ENCODE measurements at regions not wholly inside any gene's neighbourhood (a gene's known extent, or its start where the extent isn't known, plus 50 kb on each side); places are given as distances from the start of the nearest gene placed in this dataset.
A peak's percentile ranks its signal among the peaks of the same experiment; 100 is the strongest.

DNA sequence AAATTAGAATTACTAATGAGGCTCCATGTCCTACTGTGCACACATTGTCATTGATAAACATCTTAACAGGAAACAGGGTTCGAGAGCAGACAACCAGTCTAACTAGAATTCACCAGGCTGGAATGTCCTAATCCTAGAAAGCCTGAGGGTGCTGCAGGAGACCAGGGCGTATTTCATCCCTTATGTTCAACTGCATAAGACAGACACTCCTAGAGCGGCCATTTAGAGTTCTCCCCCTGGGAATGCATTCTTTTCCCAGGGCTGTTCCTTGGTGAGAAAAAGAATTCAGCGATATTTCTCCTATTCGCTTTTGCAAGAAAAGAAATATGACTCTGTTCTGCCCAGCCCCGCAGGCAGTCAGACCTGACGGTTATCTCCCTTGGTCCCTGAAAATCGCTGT, 486.0 kb downstream of the REEP3 start:
- no peaks in the 10 kb centered on the region for H3K36me3 Mint-ChIP-seq (ENCODE audit: low read depth)
- no peak for DNase-seq (ENCODE audit: low spot score)
- H3K4me3 Mint-ChIP-seq = no peak overlapping the region
- no peaks in the 10 kb centered on the region for H3K4me1 Mint-ChIP-seq (ENCODE audit: low read depth)
- peaks cover 11% of the 10 kb centered on the region for H3K9me3 Mint-ChIP-seq
- H3K27me3 Mint-ChIP-seq (ENCODE audit: low read depth) = no peaks in the 10 kb centered on the region
- no peak overlapping the region for H3K27ac Mint-ChIP-seq

- Mint-ChIP-seq H3K4me3 (no peak overlapping the region), H3K27ac (no peak overlapping the region), H3K36me3 (ENCODE audit: low read depth) (no peaks in the 10 kb centered on the region), H3K9me3 (peaks cover 11% of the 10 kb centered on the region), H3K27me3 (ENCODE audit: low read depth) (no peaks in the 10 kb centered on the region), H3K4me1 (ENCODE audit: low read depth) (no peaks in the 10 kb centered on the region)
- DNase-seq (ENCODE audit: low spot score) = no peak
These were observed 489.5 kb downstream of the REEP3 start for GRCh38 chr10:64010711-64011110.

- H3K27ac Mint-ChIP-seq = no peak overlapping the region
- no peaks in the 10 kb centered on the region for H3K4me1 Mint-ChIP-seq (ENCODE audit: low read depth)
- no peaks in the 10 kb centered on the region for H3K36me3 Mint-ChIP-seq (ENCODE audit: low read depth)
- no peaks in the 10 kb centered on the region for H3K9me3 Mint-ChIP-seq
- no peak for DNase-seq (ENCODE audit: low spot score)
- H3K4me3 Mint-ChIP-seq = no peak overlapping the region
- H3K27me3 Mint-ChIP-seq (ENCODE audit: low read depth) = no peaks in the 10 kb centered on the region
These were observed 490.9 kb downstream of the REEP3 start for GRCh38 chr10:64011912-64012714.

DNA sequence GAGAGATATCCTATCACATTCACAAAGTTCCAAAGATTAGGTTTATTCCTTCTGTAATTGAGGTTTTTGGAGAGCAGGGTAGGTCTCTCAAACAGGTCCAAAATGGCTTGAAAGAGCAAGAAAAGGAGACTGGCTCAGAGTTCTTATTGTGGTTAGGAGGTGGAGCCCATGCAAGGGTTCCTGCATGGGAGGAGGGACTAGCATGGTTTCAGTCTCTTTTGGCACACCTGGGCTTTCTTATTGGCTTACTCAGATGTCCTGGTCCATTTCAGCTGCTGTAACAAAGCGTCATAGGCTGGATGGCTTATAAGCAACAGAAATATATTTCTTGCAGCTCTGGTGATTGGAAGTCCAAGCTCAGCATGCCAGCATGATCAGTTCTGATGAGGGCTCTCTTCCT, 493.1 kb downstream of the REEP3 start:
- Mint-ChIP-seq H3K36me3 (ENCODE audit: low read depth) (no peaks in the 10 kb centered on the region), H3K27ac (no peak overlapping the region), H3K9me3 (no peaks in the 10 kb centered on the region), H3K27me3 (ENCODE audit: low read depth) (no peaks in the 10 kb centered on the region), H3K4me1 (ENCODE audit: low read depth) (no peaks in the 10 kb centered on the region), H3K4me3 (no peak overlapping the region)
- DNase-seq (ENCODE audit: low spot score) = no peak

DNA sequence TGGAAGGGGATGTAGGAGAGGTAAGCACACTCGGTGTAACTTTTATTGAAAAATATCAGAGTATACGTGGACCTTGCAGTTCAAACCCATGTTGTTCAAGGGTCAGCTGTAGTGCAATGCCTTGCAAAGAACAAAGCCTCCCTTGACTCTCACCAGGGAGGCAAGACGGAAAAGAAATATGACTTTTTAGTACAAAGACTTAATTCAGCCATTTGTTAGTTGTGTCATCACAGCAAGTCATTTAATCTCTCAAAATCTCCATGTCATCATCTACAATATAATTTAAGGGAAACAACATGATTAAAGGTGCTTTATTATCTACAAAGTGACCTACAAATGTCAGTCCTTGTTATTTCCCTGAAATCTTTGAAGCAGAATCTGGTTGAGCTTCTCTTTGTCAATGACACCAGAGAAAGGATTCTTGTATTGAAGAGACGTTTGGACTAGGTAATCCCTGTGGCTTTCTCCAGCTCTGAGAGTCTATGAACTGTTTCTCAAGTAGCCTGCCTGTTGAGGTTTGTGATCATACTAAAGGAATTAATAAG, 502.8 kb downstream of the REEP3 start:
- no peak overlapping the region for H3K27ac Mint-ChIP-seq
- H3K36me3 Mint-ChIP-seq (ENCODE audit: low read depth) = no peaks in the 10 kb centered on the region
- H3K4me1 Mint-ChIP-seq (ENCODE audit: low read depth) = no peaks in the 10 kb centered on the region
- no peak for DNase-seq (ENCODE audit: low spot score)
- H3K4me3 Mint-ChIP-seq = no peak overlapping the region
- no peaks in the 10 kb centered on the region for H3K9me3 Mint-ChIP-seq
- no peaks in the 10 kb centered on the region for H3K27me3 Mint-ChIP-seq (ENCODE audit: low read depth)

- Mint-ChIP-seq H3K9me3 (no peaks in the 10 kb centered on the region), H3K4me1 (ENCODE audit: low read depth) (no peaks in the 10 kb centered on the region), H3K4me3 (no peak overlapping the region), H3K36me3 (ENCODE audit: low read depth) (no peaks in the 10 kb centered on the region), H3K27ac (no peak overlapping the region), H3K27me3 (ENCODE audit: low read depth) (no peaks in the 10 kb centered on the region)
- no peak for DNase-seq (ENCODE audit: low spot score)
These were observed 512.5 kb downstream of the REEP3 start for GRCh38 chr10:64033711-64034110.

DNA sequence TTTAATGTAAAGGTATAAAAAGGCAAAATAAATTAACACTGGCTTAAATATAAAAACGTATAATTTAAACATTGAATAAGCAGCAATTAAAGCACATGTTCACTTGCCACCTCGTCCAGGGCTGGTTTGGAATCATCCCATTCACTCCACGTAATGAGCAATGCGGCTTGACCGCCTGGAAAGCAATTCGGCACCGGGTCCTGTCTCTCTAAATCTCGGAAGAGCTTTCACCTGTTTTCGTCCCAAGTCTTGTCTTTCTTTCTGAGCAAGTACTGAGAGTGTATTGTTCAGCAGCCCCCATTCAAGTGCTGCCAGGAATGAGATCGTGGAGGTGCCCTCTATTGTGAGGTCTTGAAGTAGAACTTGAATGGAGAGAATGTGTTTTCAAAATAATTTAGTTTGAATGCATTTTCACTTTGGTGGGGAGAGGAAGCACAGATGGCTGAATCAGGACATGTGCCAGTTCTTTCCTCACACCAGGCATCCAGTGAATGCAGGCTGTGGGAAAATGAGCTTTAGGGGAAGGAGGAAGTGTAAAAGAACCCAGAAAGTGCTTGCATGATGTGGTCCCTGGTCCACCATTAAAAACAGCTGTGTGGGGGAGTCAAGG, 515.2 kb downstream of the REEP3 start:
- H3K9me3 Mint-ChIP-seq = no peaks in the 10 kb centered on the region
- DNase-seq (ENCODE audit: low spot score) = no peak
- H3K27ac Mint-ChIP-seq = no peak overlapping the region

DNA sequence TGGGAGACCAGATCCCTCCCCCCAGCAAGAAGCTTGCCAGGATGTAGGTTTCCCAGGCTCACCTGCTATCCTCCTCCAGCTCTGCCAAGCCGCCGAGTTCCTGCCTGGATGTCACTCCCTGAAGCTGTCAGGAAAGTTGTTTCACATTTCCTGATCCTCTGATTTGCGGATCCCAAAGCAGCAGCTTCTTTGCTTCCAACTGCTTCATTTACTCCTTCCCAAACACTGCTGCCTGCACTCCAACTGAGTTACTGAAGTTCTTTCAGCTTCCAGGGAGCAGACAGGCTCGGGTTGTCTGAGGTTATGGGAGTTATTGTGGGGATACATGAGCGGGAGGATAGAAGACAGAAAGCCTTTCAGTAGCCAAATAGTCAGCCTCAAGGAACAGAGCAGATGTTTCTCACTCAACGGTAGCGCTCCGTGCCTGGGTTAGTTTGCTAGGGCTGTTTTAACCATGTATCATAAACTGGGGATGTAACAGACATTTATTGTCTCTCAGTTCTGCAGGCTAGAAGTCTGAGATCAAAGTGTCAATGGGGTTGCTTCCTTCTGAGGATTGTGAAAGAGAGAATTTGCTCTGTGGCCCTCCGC, 516.0 kb downstream of the REEP3 start:
- Mint-ChIP-seq H3K4me1 (ENCODE audit: low read depth) (peaks cover 3% of the 10 kb centered on the region), H3K4me3 (no peak overlapping the region), H3K27ac (no peak overlapping the region), H3K36me3 (ENCODE audit: low read depth) (no peaks in the 10 kb centered on the region), H3K27me3 (ENCODE audit: low read depth) (no peaks in the 10 kb centered on the region), H3K9me3 (no peaks in the 10 kb centered on the region)
- no peak for DNase-seq (ENCODE audit: low spot score)

More for the DNA sequence above, 515.2 kb downstream of the REEP3 start:
- Mint-ChIP-seq H3K27me3 (ENCODE audit: low read depth) (no peaks in the 10 kb centered on the region), H3K4me3 (no peak overlapping the region), H3K4me1 (ENCODE audit: low read depth) (peaks cover 3% of the 10 kb centered on the region), H3K36me3 (ENCODE audit: low read depth) (no peaks in the 10 kb centered on the region)

GRCh38 chr10:64038107-64038506, 516.9 kb downstream of the REEP3 start:
- Mint-ChIP-seq H3K9me3 (no peaks in the 10 kb centered on the region), H3K4me1 (ENCODE audit: low read depth) (peaks cover 3% of the 10 kb centered on the region), H3K36me3 (ENCODE audit: low read depth) (no peaks in the 10 kb centered on the region), H3K27ac (no peak overlapping the region), H3K27me3 (ENCODE audit: low read depth) (no peaks in the 10 kb centered on the region), H3K4me3 (no peak overlapping the region)
- DNase-seq (ENCODE audit: low spot score) = no peak

DNA sequence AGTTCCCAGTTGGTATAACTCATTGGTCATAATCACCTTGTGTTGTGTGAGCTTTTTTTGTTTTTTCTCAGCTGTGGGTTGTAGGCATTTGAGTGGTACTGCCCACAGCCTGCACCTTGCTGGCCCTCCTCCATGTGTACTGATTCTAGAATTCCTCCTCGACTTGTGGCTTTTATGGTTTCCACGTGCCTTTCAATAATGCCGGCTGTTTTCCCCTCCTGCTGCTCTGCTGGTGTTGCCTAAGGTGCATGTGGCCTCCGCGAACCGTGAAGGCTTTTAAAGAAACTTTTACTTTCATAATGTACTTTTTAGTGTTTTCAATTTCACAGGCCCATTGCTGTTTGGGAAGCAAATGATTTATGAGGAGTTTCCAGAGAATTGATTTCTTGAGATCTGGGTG, 518.0 kb downstream of the REEP3 start:
- no peak for DNase-seq (ENCODE audit: low spot score)
- Mint-ChIP-seq H3K4me1 (ENCODE audit: low read depth) (peaks cover 3% of the 10 kb centered on the region), H3K27ac (no peak overlapping the region), H3K36me3 (ENCODE audit: low read depth) (no peaks in the 10 kb centered on the region), H3K4me3 (no peak overlapping the region), H3K9me3 (no peaks in the 10 kb centered on the region), H3K27me3 (ENCODE audit: low read depth) (no peaks in the 10 kb centered on the region)

GRCh38 chr10:64040781-64041180, 519.6 kb downstream of the REEP3 start:
- Mint-ChIP-seq H3K4me3 (peak overlapping the region; percentile 27), H3K9me3 (no peaks in the 10 kb centered on the region), H3K27me3 (ENCODE audit: low read depth) (no peaks in the 10 kb centered on the region), H3K36me3 (ENCODE audit: low read depth) (no peaks in the 10 kb centered on the region), H3K27ac (no peak overlapping the region), H3K4me1 (ENCODE audit: low read depth) (peaks cover 3% of the 10 kb centered on the region)
- no peak for DNase-seq (ENCODE audit: low spot score)

- peak; percentile 77 for DNase-seq (ENCODE audit: low spot score)
- peak overlapping the region; percentile 27 for H3K4me3 Mint-ChIP-seq
- H3K4me1 Mint-ChIP-seq (ENCODE audit: low read depth) = peaks cover 3% of the 10 kb centered on the region
- no peaks in the 10 kb centered on the region for H3K27me3 Mint-ChIP-seq (ENCODE audit: low read depth)
- H3K36me3 Mint-ChIP-seq (ENCODE audit: low read depth) = no peaks in the 10 kb centered on the region
- H3K9me3 Mint-ChIP-seq = no peaks in the 10 kb centered on the region
- no peak overlapping the region for H3K27ac Mint-ChIP-seq
These were observed 520.2 kb downstream of the REEP3 start for GRCh38 chr10:64041185-64041988.

- no peak for DNase-seq (ENCODE audit: low spot score)
- Mint-ChIP-seq H3K9me3 (no peaks in the 10 kb centered on the region), H3K27me3 (ENCODE audit: low read depth) (no peaks in the 10 kb centered on the region), H3K4me3 (peak overlapping the region; percentile 48), H3K4me1 (ENCODE audit: low read depth) (peaks cover 4% of the 10 kb centered on the region), H3K36me3 (ENCODE audit: low read depth) (no peaks in the 10 kb centered on the region), H3K27ac (no peak overlapping the region)
These were observed 520.8 kb downstream of the REEP3 start for GRCh38 chr10:64041989-64042490.

All from T-helper 2 cell treated with Interferon-gamma antibody and Interleukin-4, amounts not matched to agents 5 μg/mL and 100 μg/mL, for 36 hours (primary cell).